ENCODE measurements at regions not wholly inside any gene's neighbourhood (a gene's known extent, or its start where the extent isn't known, plus 50 kb on each side); places are given as distances from the start of the nearest gene placed in this dataset.

DNA sequence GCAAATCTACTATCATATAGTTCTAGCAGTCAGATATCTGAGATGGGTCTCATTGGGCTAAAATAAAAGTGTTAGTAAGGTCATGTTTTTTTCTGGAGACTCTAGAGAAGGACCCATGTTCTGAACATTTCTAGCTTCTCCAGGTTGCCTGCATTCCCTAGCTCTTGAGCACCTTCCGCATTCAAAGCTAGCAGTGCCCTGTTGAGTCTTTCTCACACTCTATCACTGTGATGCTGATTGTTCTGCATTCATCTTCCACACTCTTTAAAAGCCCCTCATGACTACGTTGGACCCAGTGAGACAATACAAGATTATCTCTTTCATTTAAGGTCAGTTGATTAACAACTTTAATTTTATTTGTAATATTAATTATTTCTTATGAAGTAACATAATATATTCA, 433.3 kb upstream of the CHORDC1 start:
- TF ChIP-seq SIN3A (IDR thresholded peaks at IDR 0.05; ENCODE audit: borderline replicate concordance, insufficient read depth, low read length) (no peak), POLR2AphosphoS5 (IDR thresholded peaks at IDR 0.05; ENCODE audit: low read depth, low read length) (no peak), TAF1 (IDR thresholded peaks at IDR 0.05; ENCODE audit: borderline replicate concordance, insufficient read depth, low read length) (no peak), REST (IDR thresholded peaks at IDR 0.05; ENCODE audit: insufficient read depth in 1 of 2, low read depth in 2 of 2, low read length in 2 of 2) (no peak)
